C4-2B (cell line): ENCODE measurements at regions not wholly inside any gene's neighbourhood (a gene's known extent, or its start where the extent isn't known, plus 50 kb on each side); places are given as distances from the start of the nearest gene placed in this dataset.

Experiments
- H3K27ac ChIP-seq: fragments of 450-650 bp; 2 replicates; pipeline ENCODE4 v1.5.1; 2017
- CTCF ChIP-seq: fragments of 450-650 bp; conservative IDR thresholded peaks from 2 replicates; pipeline ENCODE4 v1.5.1; 2017; ENCODE audit warnings: mild to moderate bottlenecking
- ZFX ChIP-seq: fragments of 450-650 bp; IDR thresholded peaks from 2 replicates; pipeline ENCODE4 v1.6.1; 2017

- TF ChIP-seq CTCF (no peak), ZFX (no peak)
- no peak overlapping the region for H3K27ac ChIP-seq
Observed at GRCh38 chr5:38079620-38080402, 178.5 kb upstream of the EGFLAM start.

GRCh38 chr5:38078161-38078560 is 180.2 kb upstream of the EGFLAM start:
- H3K27ac ChIP-seq: no peak overlapping the region
- TF ChIP-seq ZFX: no peak
- TF ChIP-seq CTCF: no peak

GRCh38 chr5:38077652-38078051 is 180.7 kb upstream of the EGFLAM start:
- TF ChIP-seq ZFX: no peak
- TF ChIP-seq CTCF: no peak
- H3K27ac ChIP-seq: no peak overlapping the region

- TF ChIP-seq CTCF (no peak), ZFX (no peak)
- no peak overlapping the region for H3K27ac ChIP-seq
Observed at GRCh38 chr5:38071831-38072694, 186.3 kb upstream of the EGFLAM start.

GRCh38 chr5:38070304-38070950 is 187.9 kb upstream of the EGFLAM start:
- TF ChIP-seq ZFX (no peak), CTCF (no peak)
- no peak overlapping the region for H3K27ac ChIP-seq

GRCh38 chr5:38069360-38069759 is 189.0 kb upstream of the EGFLAM start:
- no peak overlapping the region for H3K27ac ChIP-seq
- no peak for TF ChIP-seq ZFX
- TF ChIP-seq CTCF: no peak

GRCh38 chr5:38060354-38060753 is 198.0 kb upstream of the EGFLAM start:
- no peak for TF ChIP-seq CTCF
- no peak for TF ChIP-seq ZFX

More at GRCh38 chr5:38060354-38060753, 198.0 kb upstream of the EGFLAM start:
- H3K27ac ChIP-seq: no peak overlapping the region
